UCSD-AML1 (cell line): ENCODE measurements at regions not wholly inside any gene's neighbourhood (a gene's known extent, or its start where the extent isn't known, plus 50 kb on each side); places are given as distances from the start of the nearest gene placed in this dataset.

Experiments
- DNase-seq: peaks from one replicate; lab custom pipeline; 2025; ENCODE audit not compliant: unreplicated experiment; lab: John Stamatoyannopoulos, UW

GRCh38 chr1:193355626-193356025 is 169.2 kb upstream of the B3GALT2 start:
- DNase-seq, result no peak

DNA sequence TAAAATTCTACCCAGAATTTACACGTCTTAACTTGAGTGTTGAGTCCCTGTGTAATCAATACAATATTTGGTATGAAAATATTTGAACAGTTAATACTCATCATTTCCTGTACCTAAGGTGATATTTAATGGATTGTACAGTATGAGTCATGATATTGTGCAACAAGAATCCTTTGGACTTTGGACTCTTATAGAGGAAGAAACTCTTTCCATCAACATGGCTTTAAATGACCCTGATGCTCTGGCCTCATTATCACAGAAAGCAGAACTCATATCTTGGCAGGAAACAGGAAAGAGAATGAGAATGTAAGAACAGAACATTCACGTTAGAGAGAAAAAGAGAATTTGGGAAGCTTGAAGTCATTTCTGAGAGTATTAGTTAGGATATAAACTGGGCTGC is 168.8 kb upstream of the B3GALT2 start:
- no peak for DNase-seq

- DNase-seq, result no peak
Observed at GRCh38 chr1:193348769-193349535, 162.5 kb upstream of the B3GALT2 start.

DNA sequence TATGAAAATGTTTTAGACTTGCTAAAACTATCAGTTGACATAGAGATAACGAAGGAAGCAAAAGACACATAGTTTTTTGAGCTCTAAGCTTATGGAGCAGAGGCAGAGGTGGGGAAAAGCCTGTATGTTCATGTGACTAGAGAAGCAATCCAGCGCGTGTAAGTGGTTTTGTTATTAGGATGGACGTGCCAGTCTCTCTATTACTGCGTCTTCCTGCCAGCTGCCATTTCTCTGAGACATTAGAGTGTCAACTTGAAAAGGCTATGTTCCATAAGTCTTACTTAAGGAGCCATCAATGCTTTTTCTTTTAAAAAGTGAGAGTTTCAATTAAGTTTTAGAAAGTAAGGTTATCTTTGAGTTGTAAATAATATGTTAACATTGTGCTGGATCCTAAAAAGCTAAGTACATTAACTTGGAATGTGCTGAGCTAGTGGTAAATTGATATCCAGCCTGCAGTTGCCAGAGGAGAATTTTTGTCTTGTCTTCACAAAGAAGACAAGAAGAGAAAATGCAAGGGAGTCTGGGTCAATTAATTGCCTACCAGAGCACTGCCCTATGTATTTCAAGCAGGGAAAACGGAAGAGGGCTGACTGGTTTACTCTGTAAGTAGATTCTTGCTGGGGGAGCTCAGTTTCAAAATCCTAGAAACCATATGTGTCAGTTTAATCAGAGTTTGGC is 161.8 kb upstream of the B3GALT2 start:
- no peak for DNase-seq

DNA sequence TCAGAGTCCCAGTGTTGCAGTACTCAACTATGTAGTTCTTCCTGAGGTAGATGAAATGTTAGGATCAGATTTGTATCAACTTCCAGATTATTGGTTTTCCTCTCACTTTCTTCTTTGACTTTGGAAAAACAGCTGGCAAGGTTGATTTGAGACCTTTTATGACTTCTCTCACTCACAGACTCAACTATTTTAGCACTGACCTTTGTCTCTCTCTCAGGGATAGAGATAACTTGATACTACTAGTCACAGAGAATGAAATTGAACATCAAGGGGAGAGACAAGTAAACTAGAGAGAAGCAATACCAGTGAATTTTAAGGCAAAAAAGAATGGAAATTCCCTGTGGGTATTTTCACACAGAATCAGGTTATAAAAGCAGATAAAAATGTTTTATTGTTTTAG is 159.7 kb upstream of the B3GALT2 start:
- DNase-seq, result no peak

- no peak for DNase-seq
Observed at GRCh38 chr1:193342811-193343210, 156.4 kb upstream of the B3GALT2 start.

GRCh38 chr1:193340331-193340730 is 153.9 kb upstream of the B3GALT2 start:
- no peak for DNase-seq

DNA sequence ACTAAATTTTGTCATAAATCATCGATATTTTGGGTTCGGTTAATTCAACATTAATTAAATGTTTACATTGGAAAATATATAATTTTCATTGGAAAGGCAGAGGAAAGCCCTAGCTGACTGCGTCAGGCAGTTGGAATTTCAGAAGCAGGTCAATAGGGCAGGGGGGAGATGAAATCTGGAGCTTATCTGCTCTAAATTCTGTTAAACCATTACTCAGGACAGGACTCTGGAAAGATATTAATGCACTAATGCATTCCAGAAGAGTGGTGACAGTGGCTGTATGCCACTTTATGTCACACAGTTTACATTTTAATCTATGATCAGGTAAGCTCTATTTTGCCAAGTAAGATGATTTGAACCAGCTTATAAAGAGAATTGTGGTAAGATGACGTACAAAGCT is 153.0 kb upstream of the B3GALT2 start:
- DNase-seq, result no peak

- no peak for DNase-seq
Observed at GRCh38 chr1:193338194-193338593, 151.8 kb upstream of the B3GALT2 start.

DNA sequence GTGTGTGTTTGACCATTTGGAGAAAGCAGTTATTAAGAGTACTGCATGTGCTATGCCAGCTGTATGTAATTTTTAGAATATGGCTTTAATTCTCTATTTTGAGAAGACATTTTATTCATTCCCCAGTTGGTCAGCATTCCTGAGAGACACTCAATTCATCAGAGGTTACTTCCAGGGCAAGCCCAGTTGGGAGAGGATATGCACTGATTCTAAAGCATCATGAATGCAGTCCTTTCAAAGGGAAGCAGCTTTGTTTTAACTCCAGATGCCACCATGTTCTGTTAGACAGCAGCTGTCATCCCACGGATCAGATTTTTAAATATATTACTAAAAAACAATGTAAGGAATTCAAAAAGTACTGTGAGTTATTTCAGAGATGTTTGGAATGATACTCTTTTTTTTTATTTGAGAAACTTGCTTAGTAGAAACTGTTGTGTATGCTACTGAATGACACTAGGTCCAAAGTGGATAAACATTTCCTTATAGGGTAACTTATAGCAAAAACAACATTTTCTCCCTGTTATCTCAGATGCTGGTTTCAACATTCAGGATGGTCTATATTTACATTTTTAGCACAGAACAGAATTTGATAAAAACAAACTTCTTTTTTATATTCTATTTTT is 149.5 kb upstream of the B3GALT2 start:
- DNase-seq, result no peak

- no peak for DNase-seq
Observed at GRCh38 chr1:193333166-193333565, 146.8 kb upstream of the B3GALT2 start.

GRCh38 chr1:193326296-193326695 is 139.9 kb upstream of the B3GALT2 start:
- no peak for DNase-seq

- DNase-seq, result no peak
Observed at GRCh38 chr1:193325771-193326170, 139.4 kb upstream of the B3GALT2 start.

DNA sequence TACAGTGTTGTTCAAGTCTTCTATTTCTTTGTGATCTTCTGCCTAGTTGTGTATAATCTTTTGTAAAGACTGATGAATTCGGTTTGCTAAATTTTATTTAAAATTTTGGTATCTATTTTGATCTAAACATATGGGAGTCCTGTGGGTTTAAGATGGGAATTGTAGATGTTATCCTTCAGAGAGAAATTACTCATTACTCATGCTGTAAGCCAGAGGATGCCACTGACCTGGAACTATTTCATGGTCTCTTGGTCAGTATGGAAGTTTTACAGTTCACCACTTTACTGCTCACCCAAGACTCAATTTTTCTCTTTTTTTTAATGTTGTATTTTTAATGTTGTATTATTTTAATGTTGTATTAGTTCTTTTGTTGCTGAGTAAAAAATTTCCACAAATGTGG is 138.6 kb upstream of the B3GALT2 start:
- no peak for DNase-seq

DNA sequence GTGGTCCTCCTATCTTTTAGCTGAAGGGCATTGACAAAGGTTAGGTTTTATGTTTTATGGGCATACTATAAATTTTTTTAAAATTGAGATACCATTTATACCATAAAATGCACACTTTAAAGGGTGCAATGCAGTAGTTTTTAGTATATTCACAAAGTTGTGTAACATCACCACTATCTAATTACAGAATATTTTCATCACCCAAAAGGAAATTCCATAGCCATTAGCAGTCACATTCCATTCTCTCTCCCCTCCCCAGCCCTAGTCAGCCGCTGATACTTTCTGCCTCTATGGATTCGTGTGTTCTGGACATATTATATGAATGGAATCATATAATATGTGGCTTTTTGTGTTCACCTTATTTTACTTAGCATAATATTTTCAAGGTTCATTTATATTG is 135.8 kb upstream of the B3GALT2 start:
- no peak for DNase-seq

- no peak for DNase-seq
Observed at GRCh38 chr1:193321242-193321840, 134.9 kb upstream of the B3GALT2 start.

GRCh38 chr1:193320270-193320669 is 133.9 kb upstream of the B3GALT2 start:
- no peak for DNase-seq

- no peak for DNase-seq
Observed at GRCh38 chr1:193318347-193318746, 131.9 kb upstream of the B3GALT2 start.

DNA sequence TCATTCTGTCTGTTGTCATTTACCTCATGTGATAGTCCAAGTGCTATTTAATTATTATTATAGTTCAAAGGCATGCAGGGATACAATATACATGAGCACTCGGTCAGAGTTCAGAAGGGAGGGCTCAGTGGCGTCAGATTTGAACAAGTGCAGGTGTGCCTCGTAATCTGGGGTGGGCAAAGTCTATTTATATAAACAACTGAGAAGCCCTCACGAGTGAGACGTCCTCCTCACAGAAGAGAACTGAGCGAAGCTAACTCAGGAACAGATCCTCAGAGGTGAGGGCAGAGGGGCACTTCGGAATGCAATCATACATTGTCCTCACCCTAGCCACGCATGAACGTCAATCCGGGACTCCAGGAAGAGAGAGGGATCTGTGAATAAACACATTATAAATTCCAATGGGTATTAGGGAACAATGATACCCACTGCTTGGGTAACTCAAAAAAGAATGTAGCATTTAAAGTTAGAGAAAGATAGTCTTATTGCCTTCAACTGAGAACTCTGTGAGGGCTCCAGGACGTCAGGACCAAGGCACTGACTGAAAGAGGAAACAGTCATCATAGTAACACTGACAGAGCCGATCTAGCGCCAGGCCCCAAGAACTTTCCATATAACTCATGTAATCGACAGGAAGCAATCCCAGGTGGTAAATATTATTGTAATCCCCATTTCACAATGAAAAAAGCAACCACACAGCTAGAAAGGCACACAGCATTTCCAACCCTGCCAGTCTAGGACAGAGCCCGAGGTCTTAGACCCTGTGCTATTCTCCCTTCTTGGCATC is 127.1 kb upstream of the B3GALT2 start:
- DNase-seq, result no peak

DNA sequence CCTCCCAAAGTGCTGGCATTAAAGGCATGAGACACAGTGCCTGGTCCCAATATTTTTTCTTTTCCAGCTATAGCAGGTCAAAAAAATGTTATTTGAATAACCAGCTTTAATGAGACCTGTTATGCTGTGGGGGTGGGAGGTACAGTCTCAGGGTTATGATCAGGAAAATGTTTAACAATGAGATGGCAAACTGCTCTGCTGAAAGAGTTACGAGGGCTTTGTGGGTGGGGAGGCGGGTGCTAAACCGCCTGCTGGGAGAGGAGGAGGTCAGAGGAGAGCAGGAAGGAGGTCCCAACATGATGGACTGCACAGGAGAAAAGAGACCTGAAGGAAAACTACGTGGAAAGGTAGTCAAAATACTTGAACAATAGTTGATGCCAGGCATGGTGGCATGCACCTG is 126.0 kb upstream of the B3GALT2 start:
- DNase-seq, result no peak
